GM23248 (cell line): ENCODE measurements at regions not wholly inside any gene's neighbourhood (a gene's known extent, or its start where the extent isn't known, plus 50 kb on each side); places are given as distances from the start of the nearest gene placed in this dataset.

Experiments
- EZH2 ChIP-seq: fragments of 200-600 bp; sonication (generic); IDR thresholded peaks from 2 replicates; pipeline ENCODE4 v1.6.1; 2018; ENCODE audit warnings: antibody characterized with exemption, mild to moderate bottlenecking; ENCODE audit not compliant: insufficient read depth, poor library complexity, severe bottlenecking
- EZH2phosphoT487 ChIP-seq: fragments of 200-600 bp; sonication (generic); IDR thresholded peaks from 2 replicates; pipeline ENCODE4 v1.6.1; 2018; ENCODE audit warnings: antibody characterized with exemption, moderate library complexity, mild to moderate bottlenecking, low read depth; ENCODE audit not compliant: insufficient read depth

GRCh38 chr3:98952404-98952803 lies 50.9 kb upstream of the DCBLD2 start:
- no peak for TF ChIP-seq EZH2
- TF ChIP-seq EZH2phosphoT487: no peak
